HG02885 (cell line): ENCODE measurements at regions not wholly inside any gene's neighbourhood (a gene's known extent, or its start where the extent isn't known, plus 50 kb on each side); places are given as distances from the start of the nearest gene placed in this dataset.
A peak's percentile ranks its signal among the peaks of the same experiment; 100 is the strongest.

ENCODE experiments used
- ATAC-seq: cut with Tn5 transposase; IDR thresholded peaks from one replicate; pipeline ENCODE4 v1.9.1; 2021; ENCODE audit warnings: mild to moderate bottlenecking; ENCODE audit not compliant: unreplicated experiment, poor library complexity

GRCh38 chr5:20522905-20523482 is 535.0 kb upstream of the CDH18 start:
- no peak for ATAC-seq

GRCh38 chr5:20515606-20516005 is 527.6 kb upstream of the CDH18 start:
- no peak for ATAC-seq

GRCh38 chr5:20514145-20514544 is 526.1 kb upstream of the CDH18 start:
- no peak for ATAC-seq

DNA sequence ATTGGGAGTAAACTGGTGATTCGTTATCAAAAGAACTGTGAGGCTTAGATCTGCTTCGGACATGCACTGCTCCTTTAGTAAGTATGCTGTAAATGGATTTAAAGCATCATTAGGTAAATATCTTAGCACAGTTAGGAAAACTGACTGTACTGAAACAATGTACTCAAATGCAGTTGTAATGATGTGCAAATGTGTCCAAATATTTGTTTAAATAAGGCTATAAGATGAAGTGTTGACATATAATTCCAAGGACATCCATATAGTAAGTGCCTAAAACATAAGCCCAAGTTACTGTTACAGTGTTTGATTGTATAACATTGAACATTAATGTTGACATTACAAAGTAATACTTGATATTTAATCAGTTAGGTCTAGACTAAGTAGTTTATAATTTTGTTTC is 512.5 kb upstream of the CDH18 start:
- ATAC-seq: no peak

GRCh38 chr5:20498926-20499325 is 510.9 kb upstream of the CDH18 start:
- no peak for ATAC-seq

GRCh38 chr5:20498102-20498501 is 510.1 kb upstream of the CDH18 start:
- ATAC-seq: no peak

DNA sequence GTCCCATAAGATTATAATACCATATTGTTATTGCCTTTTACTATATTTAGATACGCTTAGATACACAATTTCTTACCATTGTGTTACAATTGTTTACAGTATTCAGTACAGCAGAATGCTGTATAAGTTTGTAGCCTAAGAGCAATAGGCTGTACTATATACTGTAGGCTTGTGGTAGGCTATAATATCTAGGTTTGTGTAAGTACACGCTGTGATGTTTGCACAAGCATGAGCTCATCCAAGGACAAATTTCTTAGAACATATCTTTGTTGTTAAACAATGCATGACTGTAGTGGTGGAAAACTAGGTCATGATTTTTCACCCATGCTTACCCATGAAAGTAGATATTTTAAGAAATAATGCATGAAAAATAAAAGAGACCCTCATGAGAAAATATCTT is 509.4 kb upstream of the CDH18 start:
- no peak for ATAC-seq

DNA sequence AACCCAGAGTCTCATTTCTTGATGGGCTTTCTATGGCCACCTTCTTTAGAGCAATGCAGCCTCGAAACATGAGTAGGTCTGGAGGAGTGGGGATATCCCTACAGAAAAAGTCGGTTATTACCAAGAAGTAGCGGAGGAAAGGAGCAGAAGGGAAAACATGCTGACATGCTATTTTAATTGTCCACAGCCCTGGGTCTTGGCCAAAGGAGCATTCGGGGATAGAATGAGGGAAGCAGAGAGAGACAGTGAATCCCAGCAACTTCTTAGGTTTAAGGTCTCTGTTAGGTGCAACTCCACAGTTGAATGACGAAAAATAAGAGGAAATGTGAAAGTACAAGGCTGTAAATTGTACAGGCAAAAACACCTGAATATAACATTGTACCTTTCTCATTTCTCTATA is 506.7 kb upstream of the CDH18 start:
- ATAC-seq: no peak

- no peak for ATAC-seq
Observed at GRCh38 chr5:20486826-20487225, 498.8 kb upstream of the CDH18 start.

- ATAC-seq: no peak
Observed at GRCh38 chr5:20476016-20476415, 488.0 kb upstream of the CDH18 start.

DNA sequence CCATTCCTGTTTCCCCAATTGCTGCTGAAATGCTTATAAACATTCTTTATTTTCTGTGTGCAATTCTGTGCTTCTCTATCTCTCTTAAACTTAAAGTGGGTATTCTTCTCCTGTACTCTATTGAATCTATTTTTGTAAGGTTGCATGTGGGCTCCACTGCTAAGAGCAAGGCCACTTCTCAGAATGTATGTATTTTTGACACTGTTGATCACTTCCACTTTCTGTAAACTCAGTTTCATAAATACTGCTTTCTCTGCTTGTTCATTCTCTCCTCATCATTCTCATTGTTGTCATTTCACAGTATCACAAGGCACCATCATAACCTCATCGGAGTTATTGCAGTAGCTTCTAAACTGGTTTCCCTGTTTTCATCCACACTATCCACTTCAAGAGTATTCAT is 483.0 kb upstream of the CDH18 start:
- peak; percentile 72 for ATAC-seq

DNA sequence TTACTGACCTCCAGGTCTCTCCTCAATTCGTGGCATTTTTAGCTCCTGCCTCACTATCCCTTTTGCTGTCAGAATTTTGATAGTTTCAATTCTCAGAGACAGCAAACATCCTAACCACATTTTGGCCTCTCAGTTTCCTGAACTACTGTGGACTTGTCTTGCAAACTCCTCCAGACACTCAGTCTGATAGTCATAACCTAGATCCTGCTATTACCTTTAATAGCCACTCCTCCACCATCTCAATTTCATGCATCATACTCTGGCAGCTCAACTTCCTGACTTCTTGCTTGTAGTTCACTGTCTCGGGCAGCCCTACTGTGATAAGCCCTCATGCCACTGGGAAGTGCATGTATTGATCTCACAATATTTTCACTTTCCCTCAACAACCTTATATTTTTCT is 481.8 kb upstream of the CDH18 start:
- ATAC-seq: no peak

DNA sequence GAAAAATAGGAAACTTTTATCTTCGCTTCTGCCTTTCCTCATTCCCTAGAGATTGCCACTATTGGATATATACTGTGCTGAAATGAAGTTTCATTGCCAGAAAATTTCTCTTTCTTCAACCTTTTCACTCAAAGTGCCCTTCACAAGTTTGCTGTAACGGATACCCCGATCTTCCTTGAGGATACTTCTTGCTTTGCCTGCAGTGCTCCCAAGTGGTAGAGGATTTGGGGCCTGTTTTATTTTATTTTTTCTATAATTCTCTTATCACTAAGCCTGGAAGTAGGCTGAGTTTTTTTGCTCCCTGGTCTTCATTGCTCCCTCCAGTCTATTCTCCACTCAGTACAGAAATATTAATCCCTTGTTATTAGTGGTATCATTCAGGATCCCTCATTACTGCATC is 481.4 kb upstream of the CDH18 start:
- no peak for ATAC-seq

DNA sequence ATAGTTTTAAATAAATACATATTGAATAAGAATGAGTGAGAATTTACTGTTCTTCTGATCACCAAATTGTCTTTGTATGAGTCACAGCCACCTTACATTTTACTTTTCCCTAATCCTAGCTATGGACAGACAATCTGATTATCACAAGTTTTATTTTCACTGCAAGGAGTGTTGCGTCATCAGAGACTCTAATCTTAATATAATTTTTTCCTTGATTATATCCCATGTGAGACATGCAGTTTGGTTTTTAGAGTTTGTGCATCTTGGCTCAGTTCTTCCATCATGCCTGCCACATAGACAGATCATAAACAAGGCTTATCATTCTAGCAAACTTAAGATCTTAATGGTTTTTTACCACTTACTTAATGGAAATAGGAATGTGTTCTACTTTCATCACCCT is 478.5 kb upstream of the CDH18 start:
- no peak for ATAC-seq

DNA sequence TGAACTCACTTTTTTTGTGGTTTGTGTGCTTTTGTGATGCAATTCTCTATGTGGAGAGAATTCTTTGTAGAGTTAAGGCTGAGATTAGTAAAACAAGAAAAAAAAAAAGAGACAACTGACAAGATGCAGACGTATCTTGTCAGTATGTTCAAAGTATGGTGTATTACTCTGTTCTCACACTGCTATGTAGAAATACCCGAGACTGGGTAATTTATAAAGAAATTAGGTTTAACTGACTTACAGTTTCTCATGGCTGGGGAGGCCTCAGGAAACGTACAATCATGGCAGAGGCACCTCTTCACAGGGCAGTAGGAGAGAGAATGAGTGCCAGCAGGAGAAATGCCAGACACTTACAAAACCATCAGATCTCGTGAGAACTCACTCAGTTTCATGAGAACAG is 475.2 kb upstream of the CDH18 start:
- no peak for ATAC-seq

GRCh38 chr5:20446121-20446520 is 458.1 kb upstream of the CDH18 start:
- ATAC-seq: no peak

- ATAC-seq: no peak
Observed at GRCh38 chr5:20445326-20445860, 457.4 kb upstream of the CDH18 start.

DNA sequence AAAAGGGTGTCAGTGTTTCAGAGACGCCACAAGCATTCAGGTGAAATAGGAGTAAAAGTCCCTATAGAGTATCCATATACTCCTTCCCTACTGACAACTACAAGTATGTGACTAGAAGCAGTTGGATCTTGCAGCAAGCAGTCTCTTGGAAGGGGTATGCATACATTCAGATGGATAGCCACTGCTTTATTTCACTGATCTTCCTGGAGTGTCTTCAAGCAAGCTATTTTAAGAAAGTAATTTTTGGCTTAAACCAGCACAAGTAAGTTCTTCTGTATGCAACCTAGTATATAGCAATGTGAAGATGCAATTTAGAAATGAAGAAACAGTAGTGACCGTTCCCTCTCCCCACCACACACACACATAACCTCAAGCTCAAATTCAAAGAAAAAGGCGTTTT is 446.8 kb upstream of the CDH18 start:
- no peak for ATAC-seq

GRCh38 chr5:20420991-20421595 is 433.1 kb upstream of the CDH18 start:
- ATAC-seq: no peak
